ENCODE measurements at regions not wholly inside any gene's neighbourhood (a gene's known extent, or its start where the extent isn't known, plus 50 kb on each side); places are given as distances from the start of the nearest gene placed in this dataset.

DNA sequence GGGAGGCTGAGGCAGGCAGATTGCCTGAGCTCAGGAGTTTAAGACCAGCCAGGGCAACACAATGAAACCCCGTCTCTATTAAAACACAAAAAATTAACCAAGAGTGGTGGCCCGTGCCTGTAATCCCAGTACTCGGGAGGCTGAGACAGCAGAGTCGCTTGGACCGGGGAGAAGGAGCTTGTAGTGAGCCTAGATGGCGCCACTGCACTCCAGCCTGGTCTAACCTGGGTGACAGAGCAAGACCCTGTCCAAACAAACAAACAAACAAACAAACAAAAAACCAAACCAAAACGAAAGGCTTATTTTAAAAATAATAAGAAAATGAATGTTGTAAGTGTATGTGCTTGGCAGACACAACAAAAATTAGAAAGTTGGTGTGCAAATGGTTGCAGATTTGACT is 536.3 kb upstream of the PTPRD start:
- DNase-seq (no peak), ATAC-seq (no peak)
- H3K9ac ChIP-seq (ENCODE audit: low read length), result no peak overlapping the region
- H3K27ac ChIP-seq (ENCODE audit: low read length), result no peak overlapping the region
- TF ChIP-seq, protein P1, sequence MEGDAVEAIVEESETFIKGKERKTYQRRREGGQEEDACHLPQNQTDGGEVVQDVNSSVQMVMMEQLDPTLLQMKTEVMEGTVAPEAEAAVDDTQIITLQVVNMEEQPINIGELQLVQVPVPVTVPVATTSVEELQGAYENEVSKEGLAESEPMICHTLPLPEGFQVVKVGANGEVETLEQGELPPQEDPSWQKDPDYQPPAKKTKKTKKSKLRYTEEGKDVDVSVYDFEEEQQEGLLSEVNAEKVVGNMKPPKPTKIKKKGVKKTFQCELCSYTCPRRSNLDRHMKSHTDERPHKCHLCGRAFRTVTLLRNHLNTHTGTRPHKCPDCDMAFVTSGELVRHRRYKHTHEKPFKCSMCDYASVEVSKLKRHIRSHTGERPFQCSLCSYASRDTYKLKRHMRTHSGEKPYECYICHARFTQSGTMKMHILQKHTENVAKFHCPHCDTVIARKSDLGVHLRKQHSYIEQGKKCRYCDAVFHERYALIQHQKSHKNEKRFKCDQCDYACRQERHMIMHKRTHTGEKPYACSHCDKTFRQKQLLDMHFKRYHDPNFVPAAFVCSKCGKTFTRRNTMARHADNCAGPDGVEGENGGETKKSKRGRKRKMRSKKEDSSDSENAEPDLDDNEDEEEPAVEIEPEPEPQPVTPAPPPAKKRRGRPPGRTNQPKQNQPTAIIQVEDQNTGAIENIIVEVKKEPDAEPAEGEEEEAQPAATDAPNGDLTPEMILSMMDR (conservative IDR thresholded peaks at IDR 0.05; ENCODE audit: low read depth, low read length), result peak; percentile 26; the same call in 1 of the 2 replicates
- no peak for TF ChIP-seq EZH2 (IDR thresholded peaks at IDR 0.05; ENCODE audit: low read length, unreplicated experiment)
- no peak for TF ChIP-seq EZH2phosphoT487 (IDR thresholded peaks at IDR 0.05; ENCODE audit: borderline replicate concordance, low read length)
- H3K79me2 ChIP-seq (ENCODE audit: low read length), result no peaks in the 10 kb centered on the region
- H3K4me1 ChIP-seq (ENCODE audit: insufficient read depth, low read length), result no peaks in the 10 kb centered on the region
- no peaks in the 10 kb centered on the region for H3K9me2 ChIP-seq (replicated peaks; ENCODE audit: low read length)
- no peaks in the 10 kb centered on the region for H3K27me3 ChIP-seq (ENCODE audit: low read length)
- H4K20me1 ChIP-seq (ENCODE audit: low read length), result no peaks in the 10 kb centered on the region
- no peak overlapping the region for H3K4me2 ChIP-seq (ENCODE audit: low read length)
- intact Hi-C loops (cut with micrococcal nuclease), result no loop called here
- H3K9me3 ChIP-seq (ENCODE audit: low read length), result no peaks in the 10 kb centered on the region
- H3K4me3 ChIP-seq (ENCODE audit: low read length), result no peak overlapping the region
- CTCF ChIA-PET, result interaction anchor here (0.6 kb wide), 1 partner anchor 292 kb away, joined by 4 read pairs; no protein-coding TSS in a partner anchor
- H3K36me3 ChIP-seq (ENCODE audit: low read depth, low read length), result no peaks in the 10 kb centered on the region
- no peaks in the 10 kb centered on the region for H3F3A ChIP-seq (ENCODE audit: low read length, unreplicated experiment)
- POLR2A ChIA-PET (ENCODE audit: unreplicated experiment), result no interaction called here
- no TSS peak for BruUV-seq (replicated peaks)
- no peak overlapping the region for H2AFZ ChIP-seq (ENCODE audit: low read length)

DNA sequence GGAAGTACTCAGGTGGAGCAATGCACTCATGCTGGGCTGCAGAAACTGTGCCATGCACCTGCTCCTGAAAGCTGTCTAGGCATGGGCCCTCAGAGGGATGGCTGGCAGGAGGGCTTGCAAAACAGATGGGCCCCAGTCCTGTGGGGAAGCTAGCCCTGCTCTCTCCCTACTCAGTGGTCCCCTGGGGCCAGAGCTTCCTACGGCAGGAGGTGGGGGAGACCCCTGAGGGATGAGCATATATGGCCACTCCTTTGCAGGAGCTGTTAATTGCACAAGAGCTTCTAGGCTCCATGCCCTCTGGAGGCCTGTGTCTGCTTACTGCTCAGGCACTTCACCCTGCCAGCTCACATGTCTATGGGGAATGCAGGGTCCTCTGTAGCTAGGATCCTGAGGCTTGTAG is 545.3 kb upstream of the PTPRD start:
- no TSS peak for BruUV-seq (replicated peaks)
- no peaks in the 10 kb centered on the region for H4K20me1 ChIP-seq (ENCODE audit: low read length)
- TF ChIP-seq, protein P1 (conservative IDR thresholded peaks at IDR 0.05; ENCODE audit: low read depth, low read length), result no peak
- TF ChIP-seq EZH2 (IDR thresholded peaks at IDR 0.05; ENCODE audit: low read length, unreplicated experiment) (no peak), EZH2phosphoT487 (IDR thresholded peaks at IDR 0.05; ENCODE audit: borderline replicate concordance, low read length) (no peak)
- H3K9me2 ChIP-seq (replicated peaks; ENCODE audit: low read length), result no peaks in the 10 kb centered on the region
- H3F3A ChIP-seq (ENCODE audit: low read length, unreplicated experiment), result no peaks in the 10 kb centered on the region
- no peak overlapping the region; the same call in 1 of the 2 replicates for H3K9ac ChIP-seq (ENCODE audit: low read length)
- ChIA-PET POLR2A (ENCODE audit: unreplicated experiment) (interaction anchor here (0.6 kb wide), 1 partner anchor 545 kb away, joined by 3 read pairs; the partner anchor contains the start of gene PTPRD), CTCF (no interaction called here)
- intact Hi-C loops (cut with micrococcal nuclease), result no loop called here
- no peaks in the 10 kb centered on the region for H3K27me3 ChIP-seq (ENCODE audit: low read length)
- H3K79me2 ChIP-seq (ENCODE audit: low read length), result no peaks in the 10 kb centered on the region
- H3K4me1 ChIP-seq (ENCODE audit: insufficient read depth, low read length), result peaks cover 7% of the 10 kb centered on the region; the same call in 1 of the 2 replicates
- 0 out of 2 replicates have a peak, but pooled peaks cover 11% of the 10 kb centered on the region for H3K9me3 ChIP-seq (ENCODE audit: low read length)
- ATAC-seq, result no peak
- H3K4me3 ChIP-seq (ENCODE audit: low read length), result no peak overlapping the region
- H2AFZ ChIP-seq (ENCODE audit: low read length), result no peak overlapping the region
- DNase-seq, result no peak
- H3K4me2 ChIP-seq (ENCODE audit: low read length), result no peak overlapping the region; the same call in 1 of the 2 replicates
- no peaks in the 10 kb centered on the region; the same call in 1 of the 2 replicates for H3K36me3 ChIP-seq (ENCODE audit: low read depth, low read length)
- H3K27ac ChIP-seq (ENCODE audit: low read length), result peak overlapping the region; percentile 81

DNA sequence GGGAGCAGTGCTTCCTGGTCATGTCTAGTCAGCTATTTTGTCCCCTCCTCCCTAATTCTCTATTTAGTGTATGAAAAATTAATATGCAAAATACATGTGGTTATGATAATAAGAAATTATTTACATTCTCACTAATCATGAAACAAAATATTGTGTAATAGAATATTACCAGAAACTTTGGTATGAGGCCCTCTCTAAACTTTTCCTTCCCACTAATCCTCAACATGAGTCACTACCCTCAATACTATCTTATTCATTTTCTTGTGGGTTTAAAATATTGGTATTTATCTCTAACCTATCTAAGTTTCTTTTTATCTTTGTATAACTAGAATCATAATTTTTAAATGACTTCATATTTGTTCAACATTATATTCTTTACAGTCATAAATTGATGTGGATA is 545.9 kb upstream of the PTPRD start:
- peak; percentile 12 for DNase-seq
- H3K9me2 ChIP-seq (replicated peaks; ENCODE audit: low read length), result no peaks in the 10 kb centered on the region
- ATAC-seq, result peak; percentile 47
- BruUV-seq (replicated peaks), result no TSS peak
- no peak overlapping the region for H3K4me3 ChIP-seq (ENCODE audit: low read length)
- ChIA-PET POLR2A (ENCODE audit: unreplicated experiment) (no interaction called here), CTCF (no interaction called here)
- no peak overlapping the region; the same call in 1 of the 2 replicates for H3K4me2 ChIP-seq (ENCODE audit: low read length)
- peak overlapping the region; percentile 29; the same call in 1 of the 2 replicates for H3K9ac ChIP-seq (ENCODE audit: low read length)
- peaks cover 7% of the 10 kb centered on the region; the same call in 1 of the 2 replicates for H3K4me1 ChIP-seq (ENCODE audit: insufficient read depth, low read length)
- peak overlapping the region; percentile 81 for H3K27ac ChIP-seq (ENCODE audit: low read length)
- H3K27me3 ChIP-seq (ENCODE audit: low read length), result no peaks in the 10 kb centered on the region
- 0 out of 2 replicates have a peak, but pooled peaks cover 15% of the 10 kb centered on the region for H3K9me3 ChIP-seq (ENCODE audit: low read length)
- no peak overlapping the region for H2AFZ ChIP-seq (ENCODE audit: low read length)
- intact Hi-C loops (cut with micrococcal nuclease), result no loop called here
- no peaks in the 10 kb centered on the region; the same call in 1 of the 2 replicates for H3K36me3 ChIP-seq (ENCODE audit: low read depth, low read length)
- no peaks in the 10 kb centered on the region for H3K79me2 ChIP-seq (ENCODE audit: low read length)
- TF ChIP-seq EZH2 (IDR thresholded peaks at IDR 0.05; ENCODE audit: low read length, unreplicated experiment) (no peak), EZH2phosphoT487 (IDR thresholded peaks at IDR 0.05; ENCODE audit: borderline replicate concordance, low read length) (no peak)
- TF ChIP-seq, protein P1 (conservative IDR thresholded peaks at IDR 0.05; ENCODE audit: low read depth, low read length), result no peak
- no peaks in the 10 kb centered on the region for H4K20me1 ChIP-seq (ENCODE audit: low read length)
- no peaks in the 10 kb centered on the region for H3F3A ChIP-seq (ENCODE audit: low read length, unreplicated experiment)
